Upper lobe of left lung (tissue), 6 donors: ENCODE measurements at regions not wholly inside any gene's neighbourhood (a gene's known extent, or its start where the extent isn't known, plus 50 kb on each side); places are given as distances from the start of the nearest gene placed in this dataset.

ENCODE experiments used
- ATAC-seq, 2 donors: fragments of 200-7000 bp; cut with Tn5 transposase; one replicate each; pipeline ENCODE4 v1.9.1; 2022; ENCODE audit warnings: mild to moderate bottlenecking in 2 of 2, moderate library complexity in 2 of 2; ENCODE audit not compliant: low FRiP score in 2 of 2
- DNase-seq, 2 donors: peaks; one replicate each; pipeline ENCODE4 v3.0.0-alpha.2; 2019 to 2020
- H3K27ac ChIP-seq, 4 donors: fragments of 200-600 bp; sonication (generic); one replicate each; pipeline ENCODE4 v1.5.1; 2016 to 2019
- H3K27me3 ChIP-seq, 4 donors: fragments of 200-600 bp; sonication (generic); one replicate each; pipeline ENCODE4 v1.5.1; 2017 to 2019
- H3K36me3 ChIP-seq, 4 donors: fragments of 200-600 bp; sonication (generic); one replicate each; pipeline ENCODE4 v1.5.1; 2016 to 2019
- H3K4me1 ChIP-seq, 4 donors: fragments of 200-600 bp; sonication (generic); one replicate each; pipeline ENCODE4 v1.5.1; 2018 to 2019
- H3K4me3 ChIP-seq, 4 donors: fragments of 200-600 bp; sonication (generic); one replicate each; pipeline ENCODE4 v1.5.1; 2017 to 2019; ENCODE audit warnings: mild to moderate bottlenecking in 2 of 4, moderate library complexity in 1 of 4
- H3K9me3 ChIP-seq, 4 donors: fragments of 200-600 bp; sonication (generic); one replicate each; pipeline ENCODE4 v1.5.1; 2018 to 2019
- EP300 ChIP-seq, 4 donors: sonication (generic); formaldehyde crosslinking; IDR thresholded peaks; one replicate each; pipeline ENCODE4 v1.5.1; 2017; ENCODE audit warnings: antibody characterized with exemption in 4 of 4, control low read depth in 2 of 4
- POLR2A ChIP-seq, 4 donors: fragments of 450-650 bp; IDR thresholded peaks; one replicate each; pipeline ENCODE4 v1.5.1; 2016 to 2017; ENCODE audit warnings: antibody characterized with exemption in 4 of 4, mild to moderate bottlenecking in 2 of 4
- POLR2AphosphoS5 ChIP-seq, 2 donors: sonication (generic); formaldehyde crosslinking; IDR thresholded peaks; one replicate each; pipeline ENCODE4 v1.5.1; 2017; ENCODE audit warnings: antibody characterized with exemption in 2 of 2
- WGBS, 2 donors: methylation state at CpG; one replicate each; pipeline ENCODE4 v1.1.5; 2017 to 2018; 5-methylcytosine and 5-hydroxymethylcytosine counted together
- TF ChIP-seq, protein P1 (sequence below), 6 experiments: fragments of 450-650 bp in 4 of 6; fragments of 200-600 bp in 2 of 6; sonication (generic) in 2 of 6; IDR thresholded peaks; one replicate each; pipeline ENCODE4 v1.5.1; 2016 to 2019; ENCODE audit warnings: antibody characterized with exemption in 6 of 6
- donor health status: DM: no; HTN: no; CAD: no; lungs with moderate emphysema.
- donor health status: DM: no; HTN: yes; CAD: no; lungs with severe emphysema.

DNA sequence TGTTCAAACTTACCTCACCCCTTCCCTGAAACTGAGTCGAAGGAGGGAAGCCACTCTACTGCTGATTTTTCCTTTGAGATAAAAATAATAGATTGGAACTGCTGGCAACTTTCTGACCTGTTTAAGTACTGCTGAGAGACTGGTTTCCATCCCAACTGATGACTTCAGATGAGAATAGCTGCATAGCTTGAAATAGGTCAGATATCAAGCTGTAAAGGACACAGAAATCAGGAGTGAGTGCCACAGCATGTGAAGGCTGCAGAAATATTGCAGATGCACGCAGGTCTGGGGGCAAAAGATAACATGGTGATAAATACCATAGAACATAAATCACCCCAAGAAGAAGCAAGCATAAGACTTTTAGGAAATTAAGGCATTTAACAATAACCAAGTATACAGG, 923.2 kb downstream of the SH3BGRL start:
- Histone ChIP-seq H3K4me3 (no peak overlapping the region), H3K36me3 (no peaks in the 10 kb centered on the region), H3K4me1 (no peaks in the 10 kb centered on the region), H3K27me3 (no peaks in the 10 kb centered on the region), H3K27ac (no peak overlapping the region), H3K9me3 (no peaks in the 10 kb centered on the region)
- 39 to 41% methylated on average over 2 of the region's 2 CpGs for WGBS, 2 donors
- TF ChIP-seq POLR2A (IDR thresholded peaks at IDR 0.05) (no peak), POLR2AphosphoS5 (IDR thresholded peaks at IDR 0.05) (no peak), EP300 (IDR thresholded peaks at IDR 0.05) (no peak)
- TF ChIP-seq, protein P1, sequence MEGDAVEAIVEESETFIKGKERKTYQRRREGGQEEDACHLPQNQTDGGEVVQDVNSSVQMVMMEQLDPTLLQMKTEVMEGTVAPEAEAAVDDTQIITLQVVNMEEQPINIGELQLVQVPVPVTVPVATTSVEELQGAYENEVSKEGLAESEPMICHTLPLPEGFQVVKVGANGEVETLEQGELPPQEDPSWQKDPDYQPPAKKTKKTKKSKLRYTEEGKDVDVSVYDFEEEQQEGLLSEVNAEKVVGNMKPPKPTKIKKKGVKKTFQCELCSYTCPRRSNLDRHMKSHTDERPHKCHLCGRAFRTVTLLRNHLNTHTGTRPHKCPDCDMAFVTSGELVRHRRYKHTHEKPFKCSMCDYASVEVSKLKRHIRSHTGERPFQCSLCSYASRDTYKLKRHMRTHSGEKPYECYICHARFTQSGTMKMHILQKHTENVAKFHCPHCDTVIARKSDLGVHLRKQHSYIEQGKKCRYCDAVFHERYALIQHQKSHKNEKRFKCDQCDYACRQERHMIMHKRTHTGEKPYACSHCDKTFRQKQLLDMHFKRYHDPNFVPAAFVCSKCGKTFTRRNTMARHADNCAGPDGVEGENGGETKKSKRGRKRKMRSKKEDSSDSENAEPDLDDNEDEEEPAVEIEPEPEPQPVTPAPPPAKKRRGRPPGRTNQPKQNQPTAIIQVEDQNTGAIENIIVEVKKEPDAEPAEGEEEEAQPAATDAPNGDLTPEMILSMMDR (IDR thresholded peaks at IDR 0.05), result no peak
- ATAC-seq (no peak), DNase-seq (no peak)

DNA sequence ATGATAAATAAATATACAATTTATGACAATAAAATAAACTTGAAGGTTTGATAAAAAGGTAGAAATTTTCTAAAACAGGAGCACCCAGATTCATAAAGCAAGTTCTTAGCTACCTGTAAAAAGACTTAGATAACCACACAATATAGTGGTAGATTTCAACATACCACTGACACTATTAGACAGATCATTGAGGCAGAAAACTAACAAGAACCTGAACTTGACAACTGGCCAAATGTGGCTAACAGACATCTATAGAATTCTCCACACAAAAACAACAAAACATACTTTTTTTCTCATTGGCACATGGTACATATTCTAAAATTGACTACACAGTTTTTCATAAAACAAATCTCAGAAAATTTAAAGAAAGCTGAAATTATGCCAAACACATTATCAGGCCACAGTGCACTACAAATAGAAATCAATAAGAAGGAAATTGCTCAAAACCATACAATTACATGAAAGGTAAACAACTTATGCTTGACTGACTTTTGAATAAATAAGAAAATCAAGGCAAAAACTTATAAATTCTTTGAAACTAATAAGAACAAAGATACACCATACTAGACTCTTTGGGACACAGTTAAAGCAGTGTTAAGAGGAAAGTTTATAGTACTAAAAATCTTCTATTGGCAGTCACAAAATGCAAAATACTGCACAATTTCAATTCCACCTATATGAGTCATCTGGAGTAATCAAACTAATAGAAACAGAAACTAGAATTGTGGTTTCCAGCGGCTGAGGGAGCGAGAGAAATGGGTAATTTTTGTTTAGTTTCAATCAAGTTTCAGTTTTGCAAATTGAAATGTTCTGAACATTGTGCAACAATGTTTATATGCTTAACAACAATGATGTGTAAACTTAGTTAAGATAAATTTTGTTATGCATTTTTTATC, 925.6 kb downstream of the SH3BGRL start:
- ATAC-seq (no peak), DNase-seq (no peak)
- Histone ChIP-seq H3K4me3 (no peak overlapping the region), H3K9me3 (no peaks in the 10 kb centered on the region), H3K27me3 (no peaks in the 10 kb centered on the region), H3K36me3 (no peaks in the 10 kb centered on the region), H3K4me1 (no peaks in the 10 kb centered on the region), H3K27ac (no peak overlapping the region)
- TF ChIP-seq POLR2A (IDR thresholded peaks at IDR 0.05) (no peak), EP300 (IDR thresholded peaks at IDR 0.05) (no peak), POLR2AphosphoS5 (IDR thresholded peaks at IDR 0.05) (no peak)
- TF ChIP-seq, protein P1 (IDR thresholded peaks at IDR 0.05), result no peak
- WGBS, 2 donors, result 66 to 78% methylated on average over 2 of the region's 2 CpGs

DNA sequence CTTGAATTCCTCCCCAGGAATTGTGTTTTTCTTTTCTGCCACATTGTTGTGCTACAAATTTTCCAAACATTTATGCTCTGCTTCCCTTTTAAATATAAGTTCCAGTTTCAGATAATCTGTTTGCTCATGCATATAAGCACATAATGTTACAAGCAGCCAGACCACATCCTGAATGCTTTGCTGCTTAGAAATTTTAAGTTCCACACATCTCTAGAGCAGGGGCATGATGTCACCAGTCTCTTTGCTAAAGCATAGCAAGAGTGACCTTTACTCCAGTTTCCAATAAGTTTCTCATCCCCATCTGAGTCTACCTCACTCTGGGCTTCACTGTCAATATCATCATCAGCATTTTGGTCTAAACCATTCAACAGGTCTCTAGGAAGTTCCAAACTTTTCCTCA, 932.5 kb downstream of the SH3BGRL start:
- H3K27ac ChIP-seq, result no peak overlapping the region
- no peak for DNase-seq
- no peaks in the 10 kb centered on the region for H3K4me1 ChIP-seq
- H3K36me3 ChIP-seq, result no peaks in the 10 kb centered on the region
- TF ChIP-seq, protein P1 (IDR thresholded peaks at IDR 0.05), result no peak
- TF ChIP-seq POLR2AphosphoS5 (IDR thresholded peaks at IDR 0.05) (no peak), POLR2A (IDR thresholded peaks at IDR 0.05) (no peak), EP300 (IDR thresholded peaks at IDR 0.05) (no peak)
- peaks cover 0 to 7% (median 0%) of the 10 kb centered on the region in 4 donors for H3K9me3 ChIP-seq
- no peaks in the 10 kb centered on the region for H3K27me3 ChIP-seq
- no peak for ATAC-seq
- no peak overlapping the region for H3K4me3 ChIP-seq

DNA sequence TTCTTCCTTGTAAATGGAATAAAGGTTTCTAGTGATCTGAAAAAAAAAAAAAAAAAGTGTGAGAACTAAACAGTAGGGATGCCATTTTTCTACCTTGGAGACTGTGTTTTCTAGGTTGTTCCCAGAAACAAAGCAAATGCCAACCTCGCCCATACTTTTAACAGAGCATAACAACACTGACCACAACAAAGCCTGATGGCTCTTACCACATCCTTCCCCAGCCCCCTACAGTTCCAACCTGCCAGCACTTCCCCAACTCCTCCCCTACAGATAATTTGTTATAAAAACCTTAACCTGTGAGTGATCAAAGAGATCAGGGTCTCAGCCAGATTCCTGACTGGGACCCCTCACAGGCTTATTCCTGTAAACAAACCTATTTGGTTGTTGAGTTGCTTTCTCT, 940.0 kb downstream of the SH3BGRL start:
- no peaks in the 10 kb centered on the region for H3K27me3 ChIP-seq
- TF ChIP-seq EP300 (IDR thresholded peaks at IDR 0.05), result no peak
- H3K27ac ChIP-seq, result no peak overlapping the region
- no peak for DNase-seq
- H3K9me3 ChIP-seq, result no peaks in the 10 kb centered on the region
- ATAC-seq, result no peak
- no peaks in the 10 kb centered on the region for H3K4me1 ChIP-seq
- no peaks in the 10 kb centered on the region for H3K36me3 ChIP-seq
- 37 to 60% methylated on average over 1 of the region's 1 CpG for WGBS, 2 donors
- no peak overlapping the region for H3K4me3 ChIP-seq

DNA sequence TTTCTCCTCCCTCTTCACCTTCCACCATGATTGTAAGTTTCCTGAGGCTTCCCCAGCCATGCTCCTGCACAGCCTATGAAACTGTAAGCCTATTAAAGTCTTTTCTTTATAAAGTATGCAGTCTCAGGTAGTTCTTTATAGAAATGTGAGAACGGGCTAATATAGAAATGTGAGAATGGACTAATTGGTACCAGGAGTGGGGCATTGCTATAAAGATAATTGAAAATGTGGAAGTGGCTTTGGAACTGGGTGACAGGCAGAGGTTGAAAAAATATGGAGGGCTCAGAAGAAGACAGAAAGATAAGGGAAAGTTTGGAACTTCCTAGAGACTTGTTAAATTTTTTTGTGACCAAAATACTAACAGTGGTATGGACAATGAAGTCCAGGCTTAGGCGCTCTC, 959.3 kb downstream of the SH3BGRL start:
- DNase-seq (no peak), ATAC-seq (no peak)
- H3K9me3 ChIP-seq, result peaks cover 0 to 6% (median 0%) of the 10 kb centered on the region in 4 donors
- no peaks in the 10 kb centered on the region for H3K4me1 ChIP-seq
- H3K36me3 ChIP-seq, result no peaks in the 10 kb centered on the region
- WGBS, 2 donors, result 90 to 97% methylated on average over 2 of the region's 2 CpGs
- TF ChIP-seq, protein P1 (IDR thresholded peaks at IDR 0.05), result no peak
- TF ChIP-seq EP300 (IDR thresholded peaks at IDR 0.05), result no peak
- no peak for TF ChIP-seq POLR2AphosphoS5 (IDR thresholded peaks at IDR 0.05)
- no peak for TF ChIP-seq POLR2A (IDR thresholded peaks at IDR 0.05)
- no peak overlapping the region for H3K27ac ChIP-seq
- no peak overlapping the region for H3K4me3 ChIP-seq
- no peaks in the 10 kb centered on the region for H3K27me3 ChIP-seq
